ENCODE measurements at regions not wholly inside any gene's neighbourhood (a gene's known extent, or its start where the extent isn't known, plus 50 kb on each side); places are given as distances from the start of the nearest gene placed in this dataset.

- no peaks in the 10 kb centered on the region for H3K36me3 Mint-ChIP-seq (ENCODE audit: low read depth)
- H3K27me3 Mint-ChIP-seq = peaks cover 16% of the 10 kb centered on the region
- no peak for ATAC-seq (replicated peaks)
- H3K27ac Mint-ChIP-seq = no peak overlapping the region
- H3K4me3 Mint-ChIP-seq = no peak overlapping the region
- H3K9me3 Mint-ChIP-seq = peaks cover 3% of the 10 kb centered on the region
- H3K4me1 Mint-ChIP-seq = no peaks in the 10 kb centered on the region
These were observed 428.4 kb upstream of the XYLT1 start for GRCh38 chr16:17899141-17899540.

- peak; percentile 93 for ATAC-seq (replicated peaks)
- Mint-ChIP-seq H3K36me3 (ENCODE audit: low read depth) (no peaks in the 10 kb centered on the region), H3K27ac (no peak overlapping the region), H3K27me3 (peaks cover 18% of the 10 kb centered on the region), H3K9me3 (no peaks in the 10 kb centered on the region), H3K4me3 (no peak overlapping the region), H3K4me1 (no peaks in the 10 kb centered on the region)
These were observed 417.2 kb upstream of the XYLT1 start for GRCh38 chr16:17887963-17888362.

- no peak for ATAC-seq (replicated peaks)
- Mint-ChIP-seq H3K27me3 (peaks cover 17% of the 10 kb centered on the region), H3K27ac (no peak overlapping the region), H3K4me1 (no peaks in the 10 kb centered on the region), H3K4me3 (no peak overlapping the region), H3K9me3 (no peaks in the 10 kb centered on the region), H3K36me3 (ENCODE audit: low read depth) (no peaks in the 10 kb centered on the region)
These were observed 415.0 kb upstream of the XYLT1 start for GRCh38 chr16:17885659-17886207.

- peaks cover 42% of the 10 kb centered on the region for H3K27me3 Mint-ChIP-seq
These were observed 407.1 kb upstream of the XYLT1 start for GRCh38 chr16:17877821-17878360.

GRCh38 chr16:17866996-17867395 is 396.2 kb upstream of the XYLT1 start:
- ATAC-seq (replicated peaks) = no peak
- H3K9me3 Mint-ChIP-seq = no peaks in the 10 kb centered on the region
- no peaks in the 10 kb centered on the region for H3K36me3 Mint-ChIP-seq (ENCODE audit: low read depth)

More at GRCh38 chr16:17877821-17878360, 407.1 kb upstream of the XYLT1 start:
- no peak overlapping the region for H3K27ac Mint-ChIP-seq
- H3K36me3 Mint-ChIP-seq (ENCODE audit: low read depth) = no peaks in the 10 kb centered on the region
- no peak for ATAC-seq (replicated peaks)
- no peak overlapping the region for H3K4me3 Mint-ChIP-seq
- no peaks in the 10 kb centered on the region for H3K4me1 Mint-ChIP-seq
- no peaks in the 10 kb centered on the region for H3K9me3 Mint-ChIP-seq

GRCh38 chr16:17861981-17862479 is 391.3 kb upstream of the XYLT1 start:
- no peak overlapping the region for H3K4me3 Mint-ChIP-seq

More at GRCh38 chr16:17866996-17867395, 396.2 kb upstream of the XYLT1 start:
- Mint-ChIP-seq H3K27me3 (peaks cover 9% of the 10 kb centered on the region), H3K27ac (no peak overlapping the region), H3K4me1 (no peaks in the 10 kb centered on the region), H3K4me3 (no peak overlapping the region)

GRCh38 chr16:17858061-17858460 is 387.3 kb upstream of the XYLT1 start:
- no peaks in the 10 kb centered on the region for H3K4me1 Mint-ChIP-seq
- no peak for ATAC-seq (replicated peaks)
- no peaks in the 10 kb centered on the region for H3K9me3 Mint-ChIP-seq
- no peaks in the 10 kb centered on the region for H3K36me3 Mint-ChIP-seq (ENCODE audit: low read depth)
- H3K4me3 Mint-ChIP-seq = no peak overlapping the region
- peaks cover 29% of the 10 kb centered on the region for H3K27me3 Mint-ChIP-seq
- no peak overlapping the region for H3K27ac Mint-ChIP-seq

More at GRCh38 chr16:17861981-17862479, 391.3 kb upstream of the XYLT1 start:
- Mint-ChIP-seq H3K27me3 (peaks cover 26% of the 10 kb centered on the region), H3K36me3 (ENCODE audit: low read depth) (no peaks in the 10 kb centered on the region), H3K4me1 (no peaks in the 10 kb centered on the region), H3K27ac (no peak overlapping the region), H3K9me3 (no peaks in the 10 kb centered on the region)
- no peak for ATAC-seq (replicated peaks)

GRCh38 chr16:17853958-17854357 is 383.2 kb upstream of the XYLT1 start:
- Mint-ChIP-seq H3K36me3 (ENCODE audit: low read depth) (no peaks in the 10 kb centered on the region), H3K27me3 (peaks cover 21% of the 10 kb centered on the region), H3K4me1 (no peaks in the 10 kb centered on the region), H3K9me3 (no peaks in the 10 kb centered on the region), H3K4me3 (no peak overlapping the region), H3K27ac (no peak overlapping the region)
- no peak for ATAC-seq (replicated peaks)

GRCh38 chr16:17852977-17853702 is 382.4 kb upstream of the XYLT1 start:
- H3K27ac Mint-ChIP-seq = no peak overlapping the region
- no peaks in the 10 kb centered on the region for H3K4me1 Mint-ChIP-seq
- ATAC-seq (replicated peaks) = no peak
- H3K36me3 Mint-ChIP-seq (ENCODE audit: low read depth) = no peaks in the 10 kb centered on the region
- no peak overlapping the region for H3K4me3 Mint-ChIP-seq
- H3K9me3 Mint-ChIP-seq = no peaks in the 10 kb centered on the region
- H3K27me3 Mint-ChIP-seq = peaks cover 17% of the 10 kb centered on the region

- Mint-ChIP-seq H3K36me3 (ENCODE audit: low read depth) (no peaks in the 10 kb centered on the region), H3K4me1 (no peaks in the 10 kb centered on the region), H3K4me3 (no peak overlapping the region), H3K9me3 (no peaks in the 10 kb centered on the region), H3K27me3 (peaks cover 4% of the 10 kb centered on the region), H3K27ac (no peak overlapping the region)
- no peak for ATAC-seq (replicated peaks)
These were observed 380.0 kb upstream of the XYLT1 start for GRCh38 chr16:17850581-17851250.

GRCh38 chr16:17847234-17847795 is 376.6 kb upstream of the XYLT1 start:
- Mint-ChIP-seq H3K4me3 (no peak overlapping the region), H3K36me3 (ENCODE audit: low read depth) (no peaks in the 10 kb centered on the region)

GRCh38 chr16:17846030-17846429 is 375.3 kb upstream of the XYLT1 start:
- H3K27me3 Mint-ChIP-seq = peaks cover 8% of the 10 kb centered on the region
- ATAC-seq (replicated peaks) = no peak
- H3K36me3 Mint-ChIP-seq (ENCODE audit: low read depth) = no peaks in the 10 kb centered on the region
- H3K27ac Mint-ChIP-seq = no peak overlapping the region
- peaks cover 4% of the 10 kb centered on the region for H3K4me1 Mint-ChIP-seq
- H3K9me3 Mint-ChIP-seq = no peaks in the 10 kb centered on the region
- H3K4me3 Mint-ChIP-seq = no peak overlapping the region

More at GRCh38 chr16:17847234-17847795, 376.6 kb upstream of the XYLT1 start:
- Mint-ChIP-seq H3K4me1 (no peaks in the 10 kb centered on the region), H3K27ac (no peak overlapping the region), H3K9me3 (no peaks in the 10 kb centered on the region), H3K27me3 (peaks cover 4% of the 10 kb centered on the region)
- no peak for ATAC-seq (replicated peaks)

GRCh38 chr16:17845031-17845430 is 374.3 kb upstream of the XYLT1 start:
- no peaks in the 10 kb centered on the region for H3K9me3 Mint-ChIP-seq
- no peak overlapping the region for H3K4me3 Mint-ChIP-seq
- peaks cover 13% of the 10 kb centered on the region for H3K27me3 Mint-ChIP-seq
- ATAC-seq (replicated peaks) = no peak
- H3K4me1 Mint-ChIP-seq = peaks cover 4% of the 10 kb centered on the region
- H3K27ac Mint-ChIP-seq = no peak overlapping the region
- no peaks in the 10 kb centered on the region for H3K36me3 Mint-ChIP-seq (ENCODE audit: low read depth)

- peaks cover 4% of the 10 kb centered on the region for H3K4me1 Mint-ChIP-seq
These were observed 373.1 kb upstream of the XYLT1 start for GRCh38 chr16:17843905-17844304.

More at GRCh38 chr16:17843905-17844304, 373.1 kb upstream of the XYLT1 start:
- no peaks in the 10 kb centered on the region for H3K36me3 Mint-ChIP-seq (ENCODE audit: low read depth)
- H3K9me3 Mint-ChIP-seq = no peaks in the 10 kb centered on the region
- no peak overlapping the region for H3K27ac Mint-ChIP-seq
- H3K4me3 Mint-ChIP-seq = no peak overlapping the region
- peaks cover 12% of the 10 kb centered on the region for H3K27me3 Mint-ChIP-seq
- no peak for ATAC-seq (replicated peaks)

Measured in activated T-helper 17 cell treated with anti-CD3 and anti-CD28 coated beads, Interleukin-2, amount 50 U/mL, for 72 hours (primary cell).